ENCODE measurements at regions not wholly inside any gene's neighbourhood (a gene's known extent, or its start where the extent isn't known, plus 50 kb on each side); places are given as distances from the start of the nearest gene placed in this dataset.

GRCh38 chr14:62631176-62631575, 414.1 kb downstream of the KCNH5 start:
- no peaks in the 10 kb centered on the region for H3K36me3 ChIP-seq (replicated peaks; ENCODE audit: control insufficient read depth, insufficient read depth, low read length)
- no peak overlapping the region for H3K4me3 ChIP-seq (ENCODE audit: insufficient read depth, low read depth, low read length)
- no peaks in the 10 kb centered on the region for H3K27me3 ChIP-seq (ENCODE audit: control insufficient read depth, insufficient read depth, low read length)
- no peak for DNase-seq

GRCh38 chr14:62632771-62633170, 412.5 kb downstream of the KCNH5 start:
- H3K27me3 ChIP-seq (ENCODE audit: control insufficient read depth, insufficient read depth, low read length): no peaks in the 10 kb centered on the region
- no peak overlapping the region for H3K4me3 ChIP-seq (ENCODE audit: insufficient read depth, low read depth, low read length)
- DNase-seq: no peak
- no peaks in the 10 kb centered on the region for H3K36me3 ChIP-seq (replicated peaks; ENCODE audit: control insufficient read depth, insufficient read depth, low read length)

- no peak for DNase-seq
- H3K4me3 ChIP-seq (ENCODE audit: insufficient read depth, low read depth, low read length): no peak overlapping the region
Observed at GRCh38 chr14:62645649-62646048, 399.6 kb downstream of the KCNH5 start.

More at GRCh38 chr14:62645649-62646048, 399.6 kb downstream of the KCNH5 start:
- H3K36me3 ChIP-seq (replicated peaks; ENCODE audit: control insufficient read depth, insufficient read depth, low read length): no peaks in the 10 kb centered on the region
- no peaks in the 10 kb centered on the region for H3K27me3 ChIP-seq (ENCODE audit: control insufficient read depth, insufficient read depth, low read length)

Data from H7 (cell line).